ENCODE measurements at regions not wholly inside any gene's neighbourhood (a gene's known extent, or its start where the extent isn't known, plus 50 kb on each side); places are given as distances from the start of the nearest gene placed in this dataset.
A peak's percentile ranks its signal among the peaks of the same experiment; 100 is the strongest.

GRCh38 chr20:58023346-58023745, 205.1 kb downstream of the ANKRD60 start:
- no peak overlapping the region for H3K4me3 ChIP-seq
- H3K36me3 ChIP-seq = no peaks in the 10 kb centered on the region
- no peak overlapping the region for H3K27ac ChIP-seq (replicated peaks)
- no peak for DNase-seq
- peaks cover 30% of the 10 kb centered on the region for H3K4me1 ChIP-seq
- H3K9me3 ChIP-seq (replicated peaks) = no peaks in the 10 kb centered on the region
- H3K27me3 ChIP-seq (ENCODE audit: low read depth) = peaks cover 28% of the 10 kb centered on the region
- no peak for TF ChIP-seq CTCF (IDR thresholded peaks at IDR 0.05; ENCODE audit: borderline replicate concordance)
- intact Hi-C loops (cut with micrococcal nuclease) = no loop called here

- no peak for DNase-seq
- peaks cover 33% of the 10 kb centered on the region for H3K4me1 ChIP-seq
- H3K27ac ChIP-seq (replicated peaks) = no peak overlapping the region
- H3K9me3 ChIP-seq (replicated peaks) = no peaks in the 10 kb centered on the region
- no peak for TF ChIP-seq CTCF (IDR thresholded peaks at IDR 0.05; ENCODE audit: borderline replicate concordance)
- intact Hi-C loops (cut with micrococcal nuclease) = no loop called here
- no peak overlapping the region for H3K4me3 ChIP-seq
- peaks cover 24% of the 10 kb centered on the region for H3K27me3 ChIP-seq (ENCODE audit: low read depth)
- H3K36me3 ChIP-seq = no peaks in the 10 kb centered on the region
These were observed 205.7 kb downstream of the ANKRD60 start for GRCh38 chr20:58022711-58023110.

GRCh38 chr20:58021481-58021880, 207.0 kb downstream of the ANKRD60 start:
- TF ChIP-seq CTCF (IDR thresholded peaks at IDR 0.05; ENCODE audit: borderline replicate concordance) = no peak
- intact Hi-C loops (cut with micrococcal nuclease) = no loop called here
- DNase-seq = peak; percentile 51
- Histone ChIP-seq H3K4me1 (peaks cover 37% of the 10 kb centered on the region), H3K36me3 (no peaks in the 10 kb centered on the region), H3K9me3 (replicated peaks) (no peaks in the 10 kb centered on the region), H3K27ac (replicated peaks) (peak overlapping the region; percentile 23), H3K4me3 (no peak overlapping the region), H3K27me3 (ENCODE audit: low read depth) (peaks cover 23% of the 10 kb centered on the region)

GRCh38 chr20:58020656-58021454, 207.6 kb downstream of the ANKRD60 start:
- H3K27ac ChIP-seq (replicated peaks) = peak overlapping the region; percentile 23

GRCh38 chr20:58019850-58020625, 208.4 kb downstream of the ANKRD60 start:
- Histone ChIP-seq H3K4me1 (peaks cover 37% of the 10 kb centered on the region), H3K27ac (replicated peaks) (peak overlapping the region; percentile 40), H3K4me3 (no peak overlapping the region), H3K9me3 (replicated peaks) (peaks cover 7% of the 10 kb centered on the region), H3K27me3 (ENCODE audit: low read depth) (peaks cover 17% of the 10 kb centered on the region), H3K36me3 (no peaks in the 10 kb centered on the region)
- no peak for DNase-seq
- intact Hi-C loops (cut with micrococcal nuclease) = no loop called here
- no peak for TF ChIP-seq CTCF (IDR thresholded peaks at IDR 0.05; ENCODE audit: borderline replicate concordance)

More at GRCh38 chr20:58020656-58021454, 207.6 kb downstream of the ANKRD60 start:
- H3K4me3 ChIP-seq = no peak overlapping the region
- H3K9me3 ChIP-seq (replicated peaks) = no peaks in the 10 kb centered on the region
- intact Hi-C loops (cut with micrococcal nuclease) = no loop called here
- TF ChIP-seq CTCF (IDR thresholded peaks at IDR 0.05; ENCODE audit: borderline replicate concordance) = no peak
- H3K4me1 ChIP-seq = peaks cover 37% of the 10 kb centered on the region
- DNase-seq = no peak
- peaks cover 20% of the 10 kb centered on the region for H3K27me3 ChIP-seq (ENCODE audit: low read depth)
- no peaks in the 10 kb centered on the region for H3K36me3 ChIP-seq

Data from left ventricle myocardium inferior (tissue), 1 donor.